Activated CD8-positive, alpha-beta memory T cell treated with anti-CD3 and anti-CD28 coated beads for 1 hour (primary cell): ENCODE measurements at regions not wholly inside any gene's neighbourhood (a gene's known extent, or its start where the extent isn't known, plus 50 kb on each side); places are given as distances from the start of the nearest gene placed in this dataset.
"Not testable (repeated sequence)": the region's sequence is repeated elsewhere in the genome, so short reads cannot be mapped to it uniquely, and the experiment has no call there.

Experiments
- DNase-seq, 2 donors: peaks; one replicate each; pipeline ENCODE4 v3.0.0-alpha.2; 2020; ENCODE audit warnings: low read depth in 1 of 2; ENCODE audit errors: extremely low read depth in 1 of 2

GRCh38 chr7:16369855-16370254 is 51.5 kb downstream of the CRPPA start:
- no peak for DNase-seq

DNA sequence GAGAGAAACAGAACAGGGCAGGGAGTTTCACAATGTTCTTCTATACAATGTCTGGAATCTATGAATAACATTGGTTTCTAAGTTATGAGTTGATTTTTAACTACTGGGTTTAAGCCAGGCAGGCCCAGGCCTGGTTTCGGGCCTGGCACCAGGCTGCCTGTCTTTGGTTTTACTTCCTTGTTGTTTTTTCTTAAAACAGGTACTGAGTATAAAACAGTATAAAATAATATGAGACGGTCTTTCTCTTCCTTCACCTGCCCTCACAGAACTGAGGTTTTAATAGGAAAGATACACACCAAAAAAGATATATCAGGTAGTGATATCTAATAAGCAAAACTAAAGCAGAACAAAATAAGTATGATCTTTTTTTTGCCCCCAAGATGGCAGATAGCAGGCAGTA is 52.0 kb downstream of the CRPPA start:
- DNase-seq, result not testable (repeated sequence)

DNA sequence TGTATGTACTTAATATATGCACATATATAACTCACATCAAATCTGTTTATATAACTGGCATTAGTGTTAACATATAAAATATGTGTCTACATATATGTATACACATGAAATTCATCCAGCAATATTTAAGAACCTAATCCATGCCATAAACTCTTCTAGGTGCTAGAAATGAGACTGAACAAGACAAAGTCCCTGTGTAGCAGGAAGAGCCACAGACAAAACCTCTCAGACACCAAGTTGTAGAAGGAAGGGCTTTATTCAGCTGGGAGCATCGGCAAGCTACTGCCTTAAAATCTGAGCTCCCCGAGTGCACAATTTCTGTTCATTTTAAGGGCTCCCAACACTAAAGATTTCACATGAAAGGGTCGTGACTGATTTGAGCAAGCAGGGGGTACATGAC is 52.5 kb downstream of the CRPPA start:
- DNase-seq, result no peak

DNA sequence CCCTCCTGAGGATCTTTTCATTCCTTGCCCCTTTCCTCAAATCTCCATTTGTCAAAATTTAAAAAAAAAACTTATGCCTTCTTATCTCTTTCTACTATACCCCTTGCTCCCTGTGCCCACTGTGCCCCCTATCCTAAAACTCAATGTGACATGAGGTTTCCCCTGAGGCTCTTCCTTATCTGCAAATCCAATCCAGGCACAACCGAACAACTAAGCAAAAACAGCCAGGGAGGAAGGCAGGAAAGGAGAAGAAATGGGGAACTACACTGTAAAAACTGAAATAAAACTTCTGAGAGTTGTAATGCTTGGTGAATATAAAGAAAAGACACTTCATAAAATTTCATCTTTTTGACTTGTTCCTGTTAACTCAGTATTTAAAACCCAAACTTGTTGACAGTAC is 54.2 kb downstream of the CRPPA start:
- DNase-seq, result no peak

DNA sequence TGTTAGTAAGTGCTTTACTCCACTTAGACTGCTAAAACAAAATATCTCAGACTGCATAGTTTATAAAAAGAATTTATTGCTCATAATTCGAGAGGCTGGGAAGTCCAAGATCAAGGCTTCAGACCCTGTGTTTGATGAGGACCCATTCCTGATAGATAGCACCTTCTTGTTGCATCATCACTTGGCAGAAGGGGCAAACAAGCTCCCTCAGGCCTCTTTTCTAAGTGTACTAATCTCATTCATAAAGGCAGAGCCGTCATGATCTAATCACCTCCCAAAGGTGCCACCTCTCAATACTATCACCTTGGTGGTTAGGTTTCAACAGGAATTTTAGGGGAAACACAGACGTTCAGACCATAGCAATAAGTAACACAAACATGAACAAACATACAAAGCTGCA is 55.4 kb downstream of the CRPPA start:
- no peak for DNase-seq

GRCh38 chr7:16365177-16365576 is 56.2 kb downstream of the CRPPA start:
- no peak for DNase-seq

DNA sequence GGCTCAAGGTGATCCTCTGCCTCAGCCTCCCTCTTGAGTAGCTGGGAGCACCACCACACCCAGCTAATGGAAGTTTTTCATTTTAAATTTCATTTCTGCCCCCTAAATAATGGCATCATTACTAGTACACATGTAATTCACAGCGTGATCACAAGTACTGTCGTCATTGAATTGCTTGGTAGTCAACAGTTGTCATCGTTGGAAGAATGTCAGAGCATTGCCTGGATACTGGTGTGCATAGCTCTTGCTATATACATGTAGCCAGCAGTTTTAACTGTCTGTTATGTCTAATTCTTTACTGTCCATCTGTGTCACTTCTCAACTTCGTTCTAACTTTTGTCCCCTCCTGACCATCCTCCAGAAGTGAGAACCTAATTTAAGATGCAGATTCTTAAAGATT is 62.1 kb downstream of the CRPPA start:
- no peak for DNase-seq

DNA sequence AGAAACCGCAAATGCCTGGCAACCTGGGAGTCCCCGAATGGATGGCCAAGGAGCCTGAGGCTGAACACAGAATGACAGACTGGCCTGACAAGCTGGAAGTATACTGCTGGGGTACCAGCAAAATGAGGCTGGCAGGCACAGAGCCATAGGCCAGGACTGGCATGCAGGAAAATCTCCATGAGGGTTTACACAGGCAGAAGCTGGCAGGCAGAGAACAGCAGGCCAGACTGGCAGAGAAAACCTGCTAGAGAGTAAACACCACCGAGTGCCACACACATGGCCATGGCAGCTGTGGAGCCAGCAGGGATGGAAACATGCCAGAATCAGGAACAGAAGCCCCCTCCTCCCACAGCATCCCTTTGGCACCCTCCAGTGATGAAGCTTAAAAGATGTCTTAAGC is 63.4 kb downstream of the CRPPA start:
- no peak for DNase-seq

GRCh38 chr7:16357474-16357873 is 63.9 kb downstream of the CRPPA start:
- no peak for DNase-seq

- no peak for DNase-seq
Measured at GRCh38 chr7:16356301-16356958, 64.9 kb downstream of the CRPPA start.

- DNase-seq, result no peak
Measured at GRCh38 chr7:16354573-16354972, 66.8 kb downstream of the CRPPA start.

- DNase-seq, result no peak
Measured at GRCh38 chr7:16353226-16353625, 68.1 kb downstream of the CRPPA start.

DNA sequence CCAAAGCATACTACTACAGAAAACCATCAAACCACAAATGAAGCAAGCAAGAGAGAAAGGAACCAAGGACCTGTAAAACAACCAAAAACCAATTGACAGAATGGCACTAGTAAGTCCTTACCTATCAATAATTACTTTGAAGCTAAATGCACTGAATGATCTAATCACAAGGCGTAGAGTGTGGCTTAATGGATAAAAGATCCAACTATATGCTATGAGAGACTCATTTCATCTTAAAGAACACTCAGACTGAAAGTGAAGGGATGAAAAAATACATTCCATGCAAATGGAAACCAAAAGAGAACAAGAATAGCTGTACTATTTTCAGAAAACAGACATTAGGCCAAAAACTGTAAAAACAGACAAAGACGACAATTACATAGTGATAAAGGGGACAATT is 70.7 kb downstream of the CRPPA start:
- no peak for DNase-seq

GRCh38 chr7:16348251-16348650 is 73.1 kb downstream of the CRPPA start:
- no peak for DNase-seq

- DNase-seq, result no peak
Measured at GRCh38 chr7:16347827-16348192, 73.5 kb downstream of the CRPPA start.

- DNase-seq, result no peak
Measured at GRCh38 chr7:16347066-16347826, 74.1 kb downstream of the CRPPA start.

DNA sequence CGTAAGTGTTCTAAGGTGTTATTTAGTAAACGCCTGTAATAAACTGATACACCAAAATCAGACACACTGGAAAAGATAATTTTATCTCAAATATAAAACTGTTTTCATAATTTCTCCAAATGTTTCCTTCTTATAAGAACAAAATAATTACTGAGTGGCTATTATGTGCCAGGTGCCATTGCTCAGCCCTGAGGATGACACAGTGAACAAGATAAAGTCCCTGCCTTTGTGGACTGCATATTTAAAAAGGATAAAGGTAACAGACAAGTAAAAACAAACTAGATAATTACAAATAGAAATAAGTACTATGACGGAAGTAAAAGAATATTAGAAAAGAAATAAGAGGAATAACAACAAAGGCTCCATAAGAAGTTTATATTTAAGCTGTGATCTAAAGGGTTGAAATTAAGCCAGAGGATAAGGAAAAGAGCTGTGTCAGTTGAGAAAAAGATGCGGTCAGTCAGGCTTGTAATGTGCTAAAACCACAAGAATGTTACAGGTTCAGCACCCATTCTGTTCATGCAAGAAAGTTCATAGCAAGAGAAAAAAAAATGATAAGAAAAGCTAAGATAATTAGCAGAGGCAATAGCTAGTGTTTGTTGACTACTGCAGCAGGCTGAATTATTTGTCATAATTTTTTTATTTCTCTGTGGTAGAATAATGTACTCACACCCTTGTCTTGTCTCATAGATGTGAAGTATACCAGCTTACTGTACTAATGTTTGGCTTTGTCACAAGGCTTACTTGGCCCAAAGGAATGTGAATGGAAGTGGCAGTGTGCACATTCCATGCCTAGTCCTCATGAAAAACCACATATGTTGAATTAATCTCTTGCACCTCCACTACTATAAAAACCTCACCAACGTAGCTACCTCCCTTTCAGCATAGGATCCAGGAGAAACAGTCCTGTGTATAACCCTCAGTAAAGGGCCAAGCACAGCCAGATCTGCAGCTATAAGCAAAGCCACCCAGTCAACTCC is 75.1 kb downstream of the CRPPA start:
- DNase-seq, result no peak

GRCh38 chr7:16344927-16345326 is 76.4 kb downstream of the CRPPA start:
- DNase-seq, result no peak

GRCh38 chr7:16343612-16344011 is 77.7 kb downstream of the CRPPA start:
- DNase-seq, result no peak

- no peak for DNase-seq
Measured at GRCh38 chr7:16338065-16338464, 83.3 kb downstream of the CRPPA start.

- no peak for DNase-seq
Measured at GRCh38 chr7:16326106-16326505, 95.2 kb downstream of the CRPPA start.

DNA sequence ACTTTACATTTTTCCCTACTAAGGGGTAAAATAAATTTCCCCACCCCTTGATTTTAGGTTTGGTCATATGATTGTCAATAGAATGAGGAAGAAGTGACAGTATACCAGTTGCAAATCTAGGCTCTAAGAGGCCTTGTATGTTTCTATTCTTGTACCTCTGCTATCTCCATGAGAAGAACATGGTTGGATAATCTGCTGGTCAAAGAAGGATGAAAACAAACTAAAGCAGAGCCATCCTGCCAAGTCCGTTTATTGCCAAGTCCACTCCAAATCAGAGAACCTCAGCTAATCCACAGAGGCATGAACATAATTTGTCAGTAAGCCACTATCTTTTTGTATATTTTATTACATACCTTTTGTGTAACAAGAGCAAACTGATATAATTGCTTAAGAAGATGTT is 98.0 kb downstream of the CRPPA start:
- no peak for DNase-seq
